Neutrophil (primary cell): ENCODE measurements at regions not wholly inside any gene's neighbourhood (a gene's known extent, or its start where the extent isn't known, plus 50 kb on each side); places are given as distances from the start of the nearest gene placed in this dataset.

Experiments
- H3K27ac ChIP-seq: fragments of 200-600 bp; sonication (generic); 2 replicates; pipeline ENCODE4 v1.5.1; 2016; ENCODE audit warnings: mild to moderate bottlenecking, moderate library complexity
- H3K27me3 ChIP-seq: fragments of 200-600 bp; sonication (generic); 2 replicates; pipeline ENCODE4 v1.6.0; 2016; ENCODE audit warnings: mild to moderate bottlenecking
- H3K36me3 ChIP-seq: fragments of 200-600 bp; sonication (generic); 2 replicates; pipeline ENCODE4 v1.5.1; 2017
- H3K4me1 ChIP-seq, 2 experiments: fragments of 200-600 bp in 1 of 2; sonication (generic) in 1 of 2; 1 replicate in 1 of 2; 2 replicates in 1 of 2; pipeline versions ENCODE4 v1.5.1 to v1.6.1; 2013 to 2016; ENCODE audit warnings: low read depth in 1 of 2, low read length in 1 of 2, mild to moderate bottlenecking in 1 of 2, moderate library complexity in 1 of 2; ENCODE audit not compliant: control insufficient read depth in 1 of 2, insufficient read depth in 1 of 2
- H3K4me3 ChIP-seq, 2 experiments: fragments of 200-600 bp in 1 of 2; sonication (generic) in 1 of 2; 1 replicate in 1 of 2; 2 replicates in 1 of 2; pipeline ENCODE4 v1.5.1; 2013 to 2016; ENCODE audit warnings: low read depth in 1 of 2, low read length in 1 of 2, mild to moderate bottlenecking in 1 of 2, moderate library complexity in 1 of 2
- H3K9me3 ChIP-seq: fragments of 200-600 bp; sonication (generic); 2 replicates; pipeline ENCODE4 v1.5.1; 2016
- CTCF ChIP-seq: fragments of 200-600 bp; sonication (generic); IDR thresholded peaks from 2 replicates; pipeline ENCODE4 v1.5.1; 2016; ENCODE audit warnings: antibody characterized with exemption

GRCh38 chr10:83153714-83154113 lies 985.6 kb upstream of the GHITM start:
- Histone ChIP-seq H3K27ac (no peak overlapping the region), H3K27me3 (no peaks in the 10 kb centered on the region), H3K36me3 (no peaks in the 10 kb centered on the region), H3K9me3 (no peaks in the 10 kb centered on the region), H3K4me1 (no peaks in the 10 kb centered on the region), H3K4me3 (no peak overlapping the region)
- TF ChIP-seq CTCF = no peak

- Histone ChIP-seq H3K4me1 (no peaks in the 10 kb centered on the region), H3K27me3 (no peaks in the 10 kb centered on the region), H3K9me3 (no peaks in the 10 kb centered on the region), H3K27ac (no peak overlapping the region), H3K4me3 (no peak overlapping the region), H3K36me3 (no peaks in the 10 kb centered on the region)
- TF ChIP-seq CTCF = no peak
These were observed 975.2 kb upstream of the GHITM start for GRCh38 chr10:83164156-83164555.

GRCh38 chr10:83165265-83165664 lies 974.0 kb upstream of the GHITM start:
- TF ChIP-seq CTCF = no peak
- H3K9me3 ChIP-seq = no peaks in the 10 kb centered on the region
- H3K36me3 ChIP-seq = no peaks in the 10 kb centered on the region
- no peak overlapping the region for H3K4me3 ChIP-seq
- H3K27ac ChIP-seq = no peak overlapping the region
- no peaks in the 10 kb centered on the region for H3K4me1 ChIP-seq
- H3K27me3 ChIP-seq = no peaks in the 10 kb centered on the region

GRCh38 chr10:83166344-83166743 lies 973.0 kb upstream of the GHITM start:
- Histone ChIP-seq H3K4me3 (no peak overlapping the region), H3K27ac (no peak overlapping the region), H3K4me1 (no peaks in the 10 kb centered on the region), H3K9me3 (no peaks in the 10 kb centered on the region), H3K27me3 (no peaks in the 10 kb centered on the region), H3K36me3 (no peaks in the 10 kb centered on the region)
- TF ChIP-seq CTCF = no peak

GRCh38 chr10:83167081-83167480 lies 972.2 kb upstream of the GHITM start:
- no peaks in the 10 kb centered on the region for H3K4me1 ChIP-seq
- TF ChIP-seq CTCF = no peak
- no peak overlapping the region for H3K27ac ChIP-seq
- H3K36me3 ChIP-seq = no peaks in the 10 kb centered on the region
- H3K9me3 ChIP-seq = no peaks in the 10 kb centered on the region
- no peaks in the 10 kb centered on the region for H3K27me3 ChIP-seq
- H3K4me3 ChIP-seq = no peak overlapping the region

- no peak for TF ChIP-seq CTCF
- H3K4me3 ChIP-seq = no peak overlapping the region
- no peak overlapping the region for H3K27ac ChIP-seq
- H3K36me3 ChIP-seq = no peaks in the 10 kb centered on the region
- H3K27me3 ChIP-seq = no peaks in the 10 kb centered on the region
- peaks cover 3% of the 10 kb centered on the region for H3K9me3 ChIP-seq
- no peaks in the 10 kb centered on the region for H3K4me1 ChIP-seq
These were observed 962.4 kb upstream of the GHITM start for GRCh38 chr10:83176901-83177300.
